ENCODE measurements at regions not wholly inside any gene's neighbourhood (a gene's known extent, or its start where the extent isn't known, plus 50 kb on each side); places are given as distances from the start of the nearest gene placed in this dataset.

- no peak for DNase-seq (ENCODE audit: low read depth)
These were observed 65.0 kb upstream of the SLC2A12 start for GRCh38 chr6:134117409-134117808.

DNA sequence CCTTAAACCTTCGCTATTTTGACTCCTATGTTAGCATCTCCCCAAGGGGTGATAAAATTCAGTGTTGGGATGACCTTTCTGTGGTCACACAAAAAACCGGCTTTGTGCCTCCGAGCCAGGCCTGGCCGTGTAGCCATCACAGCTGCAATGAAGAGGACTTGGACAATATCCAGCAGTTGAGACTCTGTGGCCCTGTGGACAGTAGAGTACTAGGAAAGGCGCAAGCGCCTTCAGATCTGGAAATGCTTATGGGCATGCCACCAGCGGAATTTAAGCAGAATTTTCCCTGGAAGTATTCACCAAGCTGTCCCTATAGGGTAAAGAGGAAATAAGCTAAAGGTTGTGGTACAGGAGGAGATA is 63.3 kb upstream of the SLC2A12 start:
- no peak for DNase-seq (ENCODE audit: low read depth)

GRCh38 chr6:134114918-134115714 is 62.7 kb upstream of the SLC2A12 start:
- no peak for DNase-seq (ENCODE audit: low read depth)

GRCh38 chr6:134114489-134114888 is 62.1 kb upstream of the SLC2A12 start:
- DNase-seq (ENCODE audit: low read depth) = no peak

DNA sequence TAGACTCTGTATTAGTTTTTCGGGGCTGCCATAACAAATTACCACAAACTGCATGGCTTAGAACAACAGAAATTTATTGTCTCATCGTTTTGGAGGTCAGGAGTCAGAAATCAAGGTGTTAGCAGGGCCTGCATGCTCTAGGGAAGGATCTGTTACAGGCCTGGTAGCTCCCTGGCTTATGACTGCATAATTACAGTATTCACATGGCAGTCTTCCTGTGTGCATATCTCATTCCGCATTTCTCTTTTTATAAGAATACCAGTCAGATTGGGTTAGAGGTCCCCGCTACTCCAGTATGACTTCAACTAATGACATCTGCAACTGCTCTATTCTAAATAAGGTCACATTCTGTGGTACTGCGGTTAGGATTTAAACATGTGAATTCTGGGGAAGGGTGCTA is 59.3 kb upstream of the SLC2A12 start:
- DNase-seq (ENCODE audit: low read depth) = no peak

DNA sequence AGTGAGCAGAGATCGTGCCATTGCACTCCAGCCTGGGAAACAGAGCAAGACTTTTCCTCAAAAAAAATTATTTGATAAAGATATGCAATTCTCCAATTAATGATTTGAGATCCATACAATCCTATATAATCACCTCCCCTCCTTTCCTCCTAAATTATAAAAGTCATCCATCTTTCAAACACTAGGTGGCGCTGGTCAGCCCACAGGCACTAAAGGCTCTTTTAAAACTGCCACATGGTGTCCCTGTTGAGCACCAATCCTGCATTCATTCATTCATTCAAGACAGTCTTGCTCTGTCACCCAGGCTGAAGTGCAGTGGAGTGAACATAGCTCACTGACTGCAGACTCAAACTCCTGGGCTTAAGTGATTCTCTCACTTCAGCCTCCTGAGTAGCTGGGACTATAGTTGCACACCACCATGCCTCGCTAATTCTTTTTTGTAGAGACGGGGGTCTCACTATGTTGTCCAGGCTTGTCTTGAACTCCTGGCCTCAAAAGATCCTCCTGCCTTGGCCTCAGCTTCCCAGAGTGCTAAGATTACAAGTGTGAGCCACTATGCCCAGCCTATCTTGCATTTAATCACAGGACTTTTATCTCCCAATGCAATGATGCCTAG is 58.7 kb upstream of the SLC2A12 start:
- DNase-seq (ENCODE audit: low read depth) = peak; percentile 69

DNA sequence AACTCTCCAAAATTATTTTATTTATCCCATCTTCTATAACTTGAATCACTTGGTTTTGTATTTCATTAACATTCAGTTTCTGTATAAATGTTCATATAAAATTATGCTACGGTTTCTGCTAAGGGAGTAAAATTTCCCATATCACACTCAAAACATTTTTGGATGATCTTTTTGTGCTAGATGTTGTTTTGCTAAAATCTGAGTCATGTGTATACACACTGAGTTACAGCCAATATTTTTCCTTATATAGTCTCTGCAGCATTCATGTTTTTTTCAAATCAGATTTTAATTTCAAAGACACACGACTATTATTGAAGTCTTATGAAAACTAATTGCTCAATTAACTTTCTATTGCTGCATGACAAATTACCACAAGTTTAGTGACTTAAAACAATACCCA is 54.3 kb upstream of the SLC2A12 start:
- no peak for DNase-seq (ENCODE audit: low read depth)

DNA sequence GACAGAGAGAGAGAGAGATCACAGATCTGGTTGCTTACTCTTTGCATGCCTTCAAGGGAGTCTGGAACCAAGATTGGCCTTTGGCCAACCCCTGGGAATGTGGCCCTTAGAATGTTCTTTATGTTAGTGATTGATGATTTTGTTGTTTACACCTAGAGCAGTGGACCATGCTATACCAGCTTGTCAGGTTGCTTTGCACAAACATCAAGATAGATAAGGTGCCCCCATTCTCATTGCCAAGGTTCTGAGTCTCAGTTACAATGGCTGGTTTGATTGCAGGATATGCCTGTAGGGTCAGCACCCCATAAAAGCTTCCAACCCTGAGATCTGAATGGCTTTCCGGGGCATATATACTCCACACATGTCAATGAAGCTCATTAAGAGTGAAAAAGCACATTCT is 53.5 kb upstream of the SLC2A12 start:
- peak; percentile 62 for DNase-seq (ENCODE audit: low read depth)

DNA sequence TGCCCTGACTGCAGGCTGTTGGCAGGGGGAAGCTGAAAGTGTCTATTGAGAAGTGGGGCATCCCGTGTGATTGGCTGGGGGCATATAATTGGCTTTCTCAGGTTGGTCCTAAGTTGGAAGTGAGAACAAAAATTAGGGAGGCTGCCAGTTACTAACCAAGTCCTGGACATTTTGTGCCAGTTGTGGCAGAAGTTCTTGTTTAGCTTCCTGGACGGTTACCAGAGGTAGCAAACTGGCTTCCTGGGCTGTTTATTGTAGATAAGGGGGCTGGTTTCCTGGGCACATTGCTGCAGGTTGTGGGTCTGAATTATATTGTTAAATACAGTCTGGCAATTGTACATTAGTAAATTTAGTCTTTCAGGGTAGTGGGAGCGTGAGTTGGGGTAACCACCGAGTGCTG is 50.6 kb upstream of the SLC2A12 start:
- no peak for DNase-seq (ENCODE audit: low read depth)
